Endodermal cell (in vitro differentiated cells): ENCODE measurements at regions not wholly inside any gene's neighbourhood (a gene's known extent, or its start where the extent isn't known, plus 50 kb on each side); places are given as distances from the start of the nearest gene placed in this dataset.

Experiments
- DNase-seq: peaks from one replicate; pipeline ENCODE4 v3.0.0-alpha.2; 2017
- H3K27ac ChIP-seq: 2 replicates; pipeline ENCODE4 v1.5.1; 2013; ENCODE audit warnings: mild to moderate bottlenecking, low read depth, low read length, moderate library complexity
- H3K27me3 ChIP-seq: 2 replicates; pipeline ENCODE4 v1.6.1; 2013; ENCODE audit warnings: mild to moderate bottlenecking, low read length, moderate library complexity; ENCODE audit not compliant: insufficient read depth, control insufficient read depth, poor library complexity, severe bottlenecking
- H3K36me3 ChIP-seq: 2 replicates; pipeline ENCODE4 v1.7.0; 2013; ENCODE audit warnings: mild to moderate bottlenecking, low read length, moderate library complexity; ENCODE audit not compliant: control insufficient read depth, insufficient read depth
- H3K4me1 ChIP-seq: one replicate; pipeline ENCODE4 v1.7.0; 2013; ENCODE audit warnings: low read length; ENCODE audit not compliant: control insufficient read depth, insufficient read depth
- H3K4me3 ChIP-seq: 2 replicates; pipeline ENCODE4 v1.5.1; 2013; ENCODE audit warnings: mild to moderate bottlenecking, low read length, moderate library complexity
- H3K9ac ChIP-seq: 2 replicates; pipeline ENCODE4 v1.6.1; 2013; ENCODE audit warnings: mild to moderate bottlenecking, low read length, moderate library complexity; ENCODE audit not compliant: poor library complexity, severe bottlenecking; ENCODE audit errors: extremely low read depth
- H3K9me3 ChIP-seq: 2 replicates; pipeline ENCODE4 v1.6.1; 2013; ENCODE audit warnings: mild to moderate bottlenecking, low read length, moderate library complexity; ENCODE audit not compliant: control insufficient read depth
- H3K27ac Mint-ChIP-seq: 2 replicates; pipeline ENCODE4 v1.8.0; 2020; ENCODE audit warnings: mixed read lengths
- H3K27me3 Mint-ChIP-seq: 2 replicates; pipeline ENCODE4 v1.8.0; 2021; ENCODE audit warnings: mild to moderate bottlenecking, mixed read lengths; ENCODE audit not compliant: insufficient read depth
- H3K36me3 Mint-ChIP-seq: 2 replicates; pipeline ENCODE4 v1.8.0; 2020; ENCODE audit warnings: low read depth, mixed read lengths
- H3K4me1 Mint-ChIP-seq: 2 replicates; pipeline ENCODE4 v1.8.0; 2020; ENCODE audit warnings: mixed read lengths
- H3K4me3 Mint-ChIP-seq: 2 replicates; pipeline ENCODE4 v1.8.0; 2020; ENCODE audit warnings: mild to moderate bottlenecking, moderate library complexity, mixed read lengths
- H3K9me3 Mint-ChIP-seq: 2 replicates; pipeline ENCODE4 v1.8.0; 2020; ENCODE audit warnings: mild to moderate bottlenecking, mixed read lengths
- WGBS, 2 experiments: methylation state at CpG; one replicate each; pipeline versions ENCODE4 v1.1.5 to v1.1.7; 2013; ENCODE audit warnings: missing lambda C conversion rate in 2 of 2, mixed read lengths in 1 of 2; ENCODE audit not compliant: insufficient coverage in 1 of 2, insufficient read length in 1 of 2; 5-methylcytosine and 5-hydroxymethylcytosine counted together
- TF ChIP-seq, protein P1 (sequence below): fragments of 200-600 bp; sonication (generic); conservative IDR thresholded peaks from 2 replicates; pipeline ENCODE4 v1.5.0; 2021; ENCODE audit warnings: antibody characterized with exemption, mild to moderate bottlenecking

DNA sequence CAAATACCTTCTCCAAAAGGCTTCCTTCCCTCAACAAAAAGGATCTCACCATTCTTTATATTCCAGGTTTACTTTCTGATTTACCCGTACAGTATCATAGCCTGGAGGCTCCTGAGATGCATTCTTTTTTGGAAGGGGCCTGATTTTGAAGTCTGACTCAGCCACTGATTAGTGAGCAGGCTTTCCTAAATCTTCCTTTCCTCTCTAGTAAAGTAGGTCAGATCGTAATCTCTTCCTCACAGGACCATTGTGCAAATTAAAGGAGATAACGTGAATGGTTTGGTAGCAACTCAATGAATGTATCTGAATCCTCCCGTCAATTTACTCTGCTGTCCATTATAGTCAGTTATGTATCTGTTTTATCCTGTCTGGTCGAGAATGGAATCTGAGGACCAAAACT lies 227.7 kb upstream of the ANO5 start:
- Mint-ChIP-seq H3K36me3 (no peaks in the 10 kb centered on the region), H3K9me3 (no peaks in the 10 kb centered on the region), H3K4me1 (peaks cover 49% of the 10 kb centered on the region), H3K4me3 (no peak overlapping the region), H3K27me3 (no peaks in the 10 kb centered on the region), H3K27ac (no peak overlapping the region)
- H3K27me3 ChIP-seq = no peaks in the 10 kb centered on the region
- no peak overlapping the region for H3K9ac ChIP-seq
- no peak overlapping the region for H3K4me3 ChIP-seq
- H3K36me3 ChIP-seq = no peaks in the 10 kb centered on the region
- H3K4me1 ChIP-seq = peaks cover 11% of the 10 kb centered on the region
- DNase-seq = no peak
- TF ChIP-seq, protein P1, sequence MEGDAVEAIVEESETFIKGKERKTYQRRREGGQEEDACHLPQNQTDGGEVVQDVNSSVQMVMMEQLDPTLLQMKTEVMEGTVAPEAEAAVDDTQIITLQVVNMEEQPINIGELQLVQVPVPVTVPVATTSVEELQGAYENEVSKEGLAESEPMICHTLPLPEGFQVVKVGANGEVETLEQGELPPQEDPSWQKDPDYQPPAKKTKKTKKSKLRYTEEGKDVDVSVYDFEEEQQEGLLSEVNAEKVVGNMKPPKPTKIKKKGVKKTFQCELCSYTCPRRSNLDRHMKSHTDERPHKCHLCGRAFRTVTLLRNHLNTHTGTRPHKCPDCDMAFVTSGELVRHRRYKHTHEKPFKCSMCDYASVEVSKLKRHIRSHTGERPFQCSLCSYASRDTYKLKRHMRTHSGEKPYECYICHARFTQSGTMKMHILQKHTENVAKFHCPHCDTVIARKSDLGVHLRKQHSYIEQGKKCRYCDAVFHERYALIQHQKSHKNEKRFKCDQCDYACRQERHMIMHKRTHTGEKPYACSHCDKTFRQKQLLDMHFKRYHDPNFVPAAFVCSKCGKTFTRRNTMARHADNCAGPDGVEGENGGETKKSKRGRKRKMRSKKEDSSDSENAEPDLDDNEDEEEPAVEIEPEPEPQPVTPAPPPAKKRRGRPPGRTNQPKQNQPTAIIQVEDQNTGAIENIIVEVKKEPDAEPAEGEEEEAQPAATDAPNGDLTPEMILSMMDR = no peak
- H3K27ac ChIP-seq = no peak overlapping the region
- H3K9me3 ChIP-seq = peaks cover 14% of the 10 kb centered on the region
- 71 to 84% methylated on average over 3 to 5 of the region's 5 CpGs for WGBS, 2 experiments

DNA sequence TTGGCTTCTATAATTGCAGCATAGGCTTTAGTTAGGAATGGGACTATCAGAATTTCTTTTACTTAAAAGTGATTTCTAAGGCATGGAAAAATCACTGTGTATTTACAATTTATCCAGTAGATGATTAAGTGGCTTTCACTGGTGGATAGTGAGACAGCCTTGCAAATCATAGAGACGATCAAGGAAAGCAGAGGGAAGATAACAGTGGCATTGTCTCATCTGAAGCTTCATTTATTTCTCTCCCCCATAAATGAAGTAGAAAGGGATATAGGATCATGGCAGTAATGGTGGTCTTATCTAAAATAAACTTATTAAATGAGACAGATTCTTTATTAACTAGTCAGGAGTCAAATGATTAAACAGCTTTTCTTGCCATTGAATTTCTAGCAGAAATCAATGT lies 224.2 kb upstream of the ANO5 start:
- Mint-ChIP-seq H3K27me3 (peaks cover 2% of the 10 kb centered on the region), H3K27ac (no peak overlapping the region), H3K36me3 (no peaks in the 10 kb centered on the region), H3K4me3 (no peak overlapping the region), H3K4me1 (peaks cover 49% of the 10 kb centered on the region), H3K9me3 (no peaks in the 10 kb centered on the region)
- peaks cover 11% of the 10 kb centered on the region for H3K4me1 ChIP-seq
- H3K9ac ChIP-seq = no peak overlapping the region
- DNase-seq = no peak
- no peaks in the 10 kb centered on the region for H3K36me3 ChIP-seq
- peaks cover 14% of the 10 kb centered on the region for H3K9me3 ChIP-seq
- peak overlapping the region; percentile 6 for H3K4me3 ChIP-seq
- WGBS, 2 experiments = 86% methylated on average over 1 of the region's 1 CpG; no CpG with 5 or more reads in 1 of the 2 experiments
- no peaks in the 10 kb centered on the region for H3K27me3 ChIP-seq
- TF ChIP-seq, protein P1 = no peak
- H3K27ac ChIP-seq = no peak overlapping the region

DNA sequence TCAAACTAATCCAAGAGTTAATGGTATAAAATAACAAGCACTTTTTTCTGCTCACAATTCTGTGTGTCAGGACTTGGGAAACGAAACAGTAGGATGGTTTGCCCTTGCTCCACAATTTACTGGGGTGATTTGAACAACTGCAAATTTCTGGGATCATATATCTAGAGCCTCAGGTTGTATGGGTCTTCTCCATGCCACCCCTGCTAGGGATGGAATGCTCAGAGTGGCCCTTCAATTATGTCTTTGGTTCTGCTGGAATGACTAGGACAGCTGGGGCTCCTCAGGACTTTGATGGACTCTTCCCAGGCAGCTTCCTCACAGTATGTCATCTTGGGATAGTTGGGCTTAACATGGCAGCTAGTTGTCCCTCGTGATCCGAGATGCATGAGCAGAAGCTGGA lies 223.0 kb upstream of the ANO5 start:
- peaks cover 42% of the 10 kb centered on the region for H3K4me1 Mint-ChIP-seq
- H3K27ac ChIP-seq = no peak overlapping the region
- no peak for DNase-seq
- H3K36me3 ChIP-seq = no peaks in the 10 kb centered on the region
- peaks cover 11% of the 10 kb centered on the region for H3K4me1 ChIP-seq
- H3K4me3 Mint-ChIP-seq = no peak overlapping the region
- H3K9me3 Mint-ChIP-seq = no peaks in the 10 kb centered on the region
- 94 to 96% methylated on average over 3 of the region's 3 CpGs for WGBS, 2 experiments
- H3K36me3 Mint-ChIP-seq = no peaks in the 10 kb centered on the region
- TF ChIP-seq, protein P1 = no peak
- H3K27ac Mint-ChIP-seq = no peak overlapping the region
- no peaks in the 10 kb centered on the region for H3K27me3 ChIP-seq
- H3K4me3 ChIP-seq = peak overlapping the region; percentile 6
- H3K9me3 ChIP-seq = peaks cover 14% of the 10 kb centered on the region
- H3K27me3 Mint-ChIP-seq = peaks cover 2% of the 10 kb centered on the region
- no peak overlapping the region for H3K9ac ChIP-seq
